ENCODE measurements at regions not wholly inside any gene's neighbourhood (a gene's known extent, or its start where the extent isn't known, plus 50 kb on each side); places are given as distances from the start of the nearest gene placed in this dataset.

DNA sequence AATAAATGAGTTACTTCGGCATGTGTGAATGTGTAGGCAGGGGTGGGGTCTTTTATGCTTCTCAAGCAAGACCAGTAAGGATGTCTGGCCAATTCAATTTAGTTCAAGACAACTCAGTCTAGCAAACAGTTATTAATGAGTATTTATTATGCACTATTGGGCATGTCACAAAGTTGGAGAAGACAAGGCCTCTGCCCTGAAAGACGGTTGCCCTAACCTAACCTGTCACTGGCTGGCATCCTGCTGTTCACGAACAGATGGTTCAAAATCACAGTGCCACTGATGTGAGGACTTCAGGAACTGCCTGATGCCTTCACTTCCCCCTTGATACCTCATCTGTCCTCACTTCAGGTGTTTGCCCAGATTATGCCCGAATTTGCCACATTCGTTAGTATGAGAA lies 217.8 kb downstream of the SOX2 start:
- WGBS, 2 experiments (ENCODE audit: insufficient coverage in 1 of 2, insufficient read length in 1 of 2) = 78 to 87% methylated on average over 3 to 5 of the region's 5 CpGs

DNA sequence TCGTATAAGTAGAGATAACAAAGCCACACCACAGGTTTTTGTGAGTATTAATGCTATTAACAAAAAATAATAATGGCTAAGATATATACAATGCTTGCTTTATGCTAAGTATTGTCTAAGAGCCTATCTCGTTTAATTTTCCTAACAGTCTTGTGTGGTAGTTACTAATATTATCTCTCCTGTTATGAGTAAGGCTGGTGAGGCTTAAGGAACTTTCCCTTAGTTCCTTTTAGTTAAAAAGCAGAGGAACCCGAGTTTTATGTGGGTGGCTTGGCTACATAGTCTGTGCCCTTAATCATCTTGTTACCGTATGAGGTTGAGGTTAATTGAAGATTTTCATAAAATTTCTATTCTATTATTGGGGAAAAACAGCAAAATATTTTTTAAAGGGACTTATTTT lies 218.4 kb downstream of the SOX2 start:
- no peak overlapping the region for H3K4me3 ChIP-seq (ENCODE audit: low read length)
- Mint-ChIP-seq H3K27ac (no peak overlapping the region), H3K27me3 (ENCODE audit: insufficient read depth) (no peaks in the 10 kb centered on the region), H3K4me3 (no peak overlapping the region), H3K36me3 (ENCODE audit: low read depth) (peaks cover 3% of the 10 kb centered on the region), H3K4me1 (no peaks in the 10 kb centered on the region), H3K9me3 (peaks cover 25% of the 10 kb centered on the region)
- no peak overlapping the region for H3K27ac ChIP-seq (ENCODE audit: low read depth, low read length)
- H3K9me3 ChIP-seq (ENCODE audit: control insufficient read depth, low read length) = no peaks in the 10 kb centered on the region
- H3K27me3 ChIP-seq (ENCODE audit: control insufficient read depth, insufficient read depth, low read length, poor library complexity, severe bottlenecking) = no peaks in the 10 kb centered on the region
- no peaks in the 10 kb centered on the region for H3K4me1 ChIP-seq (ENCODE audit: control insufficient read depth, insufficient read depth, low read length)
- no peak overlapping the region for H3K9ac ChIP-seq (ENCODE audit: extremely low read depth, low read length, poor library complexity, severe bottlenecking)
- WGBS, 2 experiments (ENCODE audit: insufficient coverage in 1 of 2, insufficient read length in 1 of 2) = 92% methylated on average over 3 of the region's 4 CpGs; no CpG with 5 or more reads in 1 of the 2 experiments
- TF ChIP-seq, protein P1, sequence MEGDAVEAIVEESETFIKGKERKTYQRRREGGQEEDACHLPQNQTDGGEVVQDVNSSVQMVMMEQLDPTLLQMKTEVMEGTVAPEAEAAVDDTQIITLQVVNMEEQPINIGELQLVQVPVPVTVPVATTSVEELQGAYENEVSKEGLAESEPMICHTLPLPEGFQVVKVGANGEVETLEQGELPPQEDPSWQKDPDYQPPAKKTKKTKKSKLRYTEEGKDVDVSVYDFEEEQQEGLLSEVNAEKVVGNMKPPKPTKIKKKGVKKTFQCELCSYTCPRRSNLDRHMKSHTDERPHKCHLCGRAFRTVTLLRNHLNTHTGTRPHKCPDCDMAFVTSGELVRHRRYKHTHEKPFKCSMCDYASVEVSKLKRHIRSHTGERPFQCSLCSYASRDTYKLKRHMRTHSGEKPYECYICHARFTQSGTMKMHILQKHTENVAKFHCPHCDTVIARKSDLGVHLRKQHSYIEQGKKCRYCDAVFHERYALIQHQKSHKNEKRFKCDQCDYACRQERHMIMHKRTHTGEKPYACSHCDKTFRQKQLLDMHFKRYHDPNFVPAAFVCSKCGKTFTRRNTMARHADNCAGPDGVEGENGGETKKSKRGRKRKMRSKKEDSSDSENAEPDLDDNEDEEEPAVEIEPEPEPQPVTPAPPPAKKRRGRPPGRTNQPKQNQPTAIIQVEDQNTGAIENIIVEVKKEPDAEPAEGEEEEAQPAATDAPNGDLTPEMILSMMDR (conservative IDR thresholded peaks at IDR 0.05) = no peak
- no peak for DNase-seq
- H3K36me3 ChIP-seq (ENCODE audit: control insufficient read depth, insufficient read depth, low read length) = no peaks in the 10 kb centered on the region

More for the DNA sequence above, 217.8 kb downstream of the SOX2 start:
- Histone ChIP-seq H3K9me3 (ENCODE audit: control insufficient read depth, low read length) (no peaks in the 10 kb centered on the region), H3K27ac (ENCODE audit: low read depth, low read length) (no peak overlapping the region), H3K9ac (ENCODE audit: extremely low read depth, low read length, poor library complexity, severe bottlenecking) (no peak overlapping the region), H3K27me3 (ENCODE audit: control insufficient read depth, insufficient read depth, low read length, poor library complexity, severe bottlenecking) (no peaks in the 10 kb centered on the region), H3K4me1 (ENCODE audit: control insufficient read depth, insufficient read depth, low read length) (no peaks in the 10 kb centered on the region), H3K36me3 (ENCODE audit: control insufficient read depth, insufficient read depth, low read length) (no peaks in the 10 kb centered on the region), H3K4me3 (ENCODE audit: low read length) (no peak overlapping the region)
- H3K4me1 Mint-ChIP-seq = no peaks in the 10 kb centered on the region
- no peak for DNase-seq
- no peak overlapping the region for H3K27ac Mint-ChIP-seq
- no peak overlapping the region for H3K4me3 Mint-ChIP-seq
- TF ChIP-seq, protein P1 (conservative IDR thresholded peaks at IDR 0.05) = no peak
- H3K9me3 Mint-ChIP-seq = peaks cover 31% of the 10 kb centered on the region
- H3K27me3 Mint-ChIP-seq (ENCODE audit: insufficient read depth) = no peaks in the 10 kb centered on the region
- peaks cover 3% of the 10 kb centered on the region for H3K36me3 Mint-ChIP-seq (ENCODE audit: low read depth)

DNA sequence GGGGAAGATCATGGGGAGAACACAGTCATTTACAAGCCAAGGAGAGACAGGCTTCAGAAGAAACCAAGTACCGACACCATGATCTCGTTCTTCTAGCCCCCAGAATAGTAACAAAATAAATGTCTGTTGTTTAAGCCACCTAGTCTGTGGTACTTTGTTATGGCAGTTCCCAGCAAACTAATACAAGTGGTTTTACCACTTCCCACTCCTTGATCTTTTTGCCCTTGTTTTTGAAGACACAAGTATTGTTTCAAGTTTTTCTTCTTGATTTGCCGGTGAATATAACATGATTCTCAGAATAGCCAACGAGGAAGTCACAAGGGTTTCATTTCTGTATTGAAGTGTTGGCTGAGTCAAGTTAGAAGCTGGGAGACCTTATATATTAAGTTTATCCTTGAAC lies 220.3 kb downstream of the SOX2 start:
- H3K27me3 Mint-ChIP-seq (ENCODE audit: insufficient read depth) = no peaks in the 10 kb centered on the region
- no peaks in the 10 kb centered on the region for H3K27me3 ChIP-seq (ENCODE audit: control insufficient read depth, insufficient read depth, low read length, poor library complexity, severe bottlenecking)
- WGBS, 2 experiments (ENCODE audit: insufficient coverage in 1 of 2, insufficient read length in 1 of 2) = 93 to 94% methylated on average over 4 of the region's 4 CpGs
- DNase-seq = no peak
- no peaks in the 10 kb centered on the region for H3K4me1 ChIP-seq (ENCODE audit: control insufficient read depth, insufficient read depth, low read length)
- H3K27ac ChIP-seq (ENCODE audit: low read depth, low read length) = no peak overlapping the region
- peaks cover under 1% of the 10 kb centered on the region for H3K36me3 Mint-ChIP-seq (ENCODE audit: low read depth)
- H3K9me3 Mint-ChIP-seq = peaks cover 8% of the 10 kb centered on the region
- H3K4me3 Mint-ChIP-seq = no peak overlapping the region
- H3K9ac ChIP-seq (ENCODE audit: extremely low read depth, low read length, poor library complexity, severe bottlenecking) = no peak overlapping the region
- no peaks in the 10 kb centered on the region for H3K36me3 ChIP-seq (ENCODE audit: control insufficient read depth, insufficient read depth, low read length)
- H3K4me3 ChIP-seq (ENCODE audit: low read length) = no peak overlapping the region
- H3K9me3 ChIP-seq (ENCODE audit: control insufficient read depth, low read length) = no peaks in the 10 kb centered on the region
- H3K27ac Mint-ChIP-seq = no peak overlapping the region
- TF ChIP-seq, protein P1 (conservative IDR thresholded peaks at IDR 0.05) = no peak
- H3K4me1 Mint-ChIP-seq = no peaks in the 10 kb centered on the region
